ENCODE measurements at regions not wholly inside any gene's neighbourhood (a gene's known extent, or its start where the extent isn't known, plus 50 kb on each side); places are given as distances from the start of the nearest gene placed in this dataset.

DNA sequence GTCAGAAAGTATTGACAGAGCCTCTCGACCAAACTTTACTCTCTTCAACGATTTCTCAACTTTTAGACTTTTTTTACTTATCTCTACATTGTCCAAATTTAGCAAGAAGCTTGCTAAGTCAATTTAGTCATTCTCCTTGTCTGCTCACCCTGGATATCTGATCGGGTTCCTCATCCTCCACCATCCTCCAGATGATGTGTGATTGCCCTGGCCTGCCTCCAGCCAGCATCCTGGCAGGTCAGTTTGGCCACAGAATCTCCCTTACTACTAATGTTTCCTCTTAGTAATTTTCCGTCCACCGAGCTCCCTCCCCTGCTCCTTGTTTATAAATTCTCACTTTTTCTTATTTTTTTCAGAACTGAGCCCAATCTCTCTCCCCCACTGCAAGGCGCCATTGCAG lies 167.9 kb upstream of the ZFP42 start:
- TF ChIP-seq, protein P1, sequence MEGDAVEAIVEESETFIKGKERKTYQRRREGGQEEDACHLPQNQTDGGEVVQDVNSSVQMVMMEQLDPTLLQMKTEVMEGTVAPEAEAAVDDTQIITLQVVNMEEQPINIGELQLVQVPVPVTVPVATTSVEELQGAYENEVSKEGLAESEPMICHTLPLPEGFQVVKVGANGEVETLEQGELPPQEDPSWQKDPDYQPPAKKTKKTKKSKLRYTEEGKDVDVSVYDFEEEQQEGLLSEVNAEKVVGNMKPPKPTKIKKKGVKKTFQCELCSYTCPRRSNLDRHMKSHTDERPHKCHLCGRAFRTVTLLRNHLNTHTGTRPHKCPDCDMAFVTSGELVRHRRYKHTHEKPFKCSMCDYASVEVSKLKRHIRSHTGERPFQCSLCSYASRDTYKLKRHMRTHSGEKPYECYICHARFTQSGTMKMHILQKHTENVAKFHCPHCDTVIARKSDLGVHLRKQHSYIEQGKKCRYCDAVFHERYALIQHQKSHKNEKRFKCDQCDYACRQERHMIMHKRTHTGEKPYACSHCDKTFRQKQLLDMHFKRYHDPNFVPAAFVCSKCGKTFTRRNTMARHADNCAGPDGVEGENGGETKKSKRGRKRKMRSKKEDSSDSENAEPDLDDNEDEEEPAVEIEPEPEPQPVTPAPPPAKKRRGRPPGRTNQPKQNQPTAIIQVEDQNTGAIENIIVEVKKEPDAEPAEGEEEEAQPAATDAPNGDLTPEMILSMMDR (IDR thresholded peaks at IDR 0.05): no peak
- TF ChIP-seq POLR2A (IDR thresholded peaks at IDR 0.05) (no peak), POLR2AphosphoS5 (IDR thresholded peaks at IDR 0.05) (no peak)

Measured in gastroesophageal sphincter (tissue), 3 donors.